ENCODE measurements at regions not wholly inside any gene's neighbourhood (a gene's known extent, or its start where the extent isn't known, plus 50 kb on each side); places are given as distances from the start of the nearest gene placed in this dataset.

DNA sequence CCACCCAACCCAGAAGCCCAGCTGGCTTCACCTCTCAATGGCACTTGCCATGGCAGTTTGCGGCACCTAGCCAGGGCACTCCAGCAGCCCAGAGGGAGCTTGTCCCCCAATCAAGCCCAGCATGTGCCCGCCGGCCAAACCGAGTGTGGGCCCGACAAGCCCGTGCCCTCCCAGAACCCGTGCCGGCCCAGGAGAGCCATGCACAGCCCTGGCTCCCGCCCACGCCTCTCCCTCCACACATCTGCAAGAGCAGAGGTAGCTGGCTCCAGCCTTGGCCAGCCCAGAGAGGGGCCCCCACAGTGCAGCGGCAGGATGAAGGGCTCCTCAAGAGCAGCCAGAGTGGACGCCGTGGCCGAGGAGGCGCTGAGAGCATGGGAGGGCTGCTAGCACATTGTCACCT is 2278.0 kb upstream of the PCDH20 start:
- intact Hi-C loops (cut with micrococcal nuclease; ENCODE audit: unreplicated experiment), result no loop called here
- H3K9me3 ChIP-seq (replicated peaks; ENCODE audit: control insufficient read depth, insufficient read depth, low read length), result no peaks in the 10 kb centered on the region
- BruUV-seq (replicated peaks), result no TSS peak
- no peaks in the 10 kb centered on the region for H3K79me2 ChIP-seq (ENCODE audit: control insufficient read depth, insufficient read depth, low read length)
- ChIA-PET POLR2A (no interaction called here), CTCF (no interaction called here), SMC1A (ENCODE audit: uncharacterized antibody, unreplicated experiment) (no interaction called here), RAD21 (ENCODE audit: unreplicated experiment) (no interaction called here)
- no peak for TF ChIP-seq MTA3 (IDR thresholded peaks at IDR 0.05; ENCODE audit: borderline replicate concordance, low read length)
- no peak for TF ChIP-seq FOXK2 (IDR thresholded peaks at IDR 0.05)
- TF ChIP-seq ETV6 (conservative IDR thresholded peaks at IDR 0.05 in 1 of 2, IDR thresholded peaks at IDR 0.05 in 1 of 2; ENCODE audit: borderline replicate concordance in 1 of 2, low read depth in 1 of 2), result no peak
- H3K4me3 ChIP-seq, result no peak overlapping the region
- H3K4me2 ChIP-seq (ENCODE audit: control insufficient read depth, insufficient read depth), result no peak overlapping the region
- H3K36me3 ChIP-seq (ENCODE audit: control insufficient read depth in 2 of 2, insufficient read depth in 2 of 2, low read length in 1 of 2), result no peaks in the 10 kb centered on the region
- no peaks in the 10 kb centered on the region for H3K27me3 ChIP-seq (replicated peaks in 1 of 2; ENCODE audit: control insufficient read depth in 2 of 2, insufficient read depth in 2 of 2, low read length in 1 of 2)
- no peaks in the 10 kb centered on the region for H3K4me1 ChIP-seq (ENCODE audit: control insufficient read depth, insufficient read depth, low read length)
- no peak for ATAC-seq
- H2AFZ ChIP-seq (ENCODE audit: control insufficient read depth, low read depth, low read length), result no peak overlapping the region
- in situ Hi-C loops (cut with MboI), result no loop called here
- no peak overlapping the region for H3K9ac ChIP-seq (ENCODE audit: control insufficient read depth, insufficient read depth, low read length)
- H3K27ac ChIP-seq (ENCODE audit: control insufficient read depth, insufficient read depth), result no peak overlapping the region
- WGBS (ENCODE audit: insufficient coverage, insufficient replicate concordance, low lambda C conversion rate, missing lambda C conversion rate), result 45% methylated on average over 12 of the region's 15 CpGs
- no peak for DNase-seq (ENCODE audit: low read depth, low spot score)
- no peaks in the 10 kb centered on the region for H4K20me1 ChIP-seq (ENCODE audit: control insufficient read depth, insufficient read depth)
- FAIRE-seq, result no peak

DNA sequence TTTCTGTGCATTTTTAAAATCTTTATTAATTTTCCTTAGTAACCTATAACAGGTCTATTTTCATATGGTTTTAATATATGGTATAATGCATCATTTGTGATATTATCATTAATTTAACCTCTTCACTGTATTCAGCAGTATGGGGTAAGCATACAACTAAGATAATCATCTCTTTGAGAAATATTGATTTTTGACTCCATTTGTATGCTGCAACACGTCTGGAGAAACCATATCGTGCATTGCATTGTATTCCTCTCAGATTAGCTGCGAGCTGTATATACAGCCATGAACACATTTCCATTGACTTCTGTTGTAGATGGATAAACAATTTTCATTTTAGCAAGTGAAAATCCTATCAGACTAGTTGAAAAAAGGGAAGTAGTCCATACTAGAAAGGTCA is 2275.8 kb upstream of the PCDH20 start:
- BruUV-seq (replicated peaks), result no TSS peak
- no peak for FAIRE-seq
- TF ChIP-seq, protein P1, sequence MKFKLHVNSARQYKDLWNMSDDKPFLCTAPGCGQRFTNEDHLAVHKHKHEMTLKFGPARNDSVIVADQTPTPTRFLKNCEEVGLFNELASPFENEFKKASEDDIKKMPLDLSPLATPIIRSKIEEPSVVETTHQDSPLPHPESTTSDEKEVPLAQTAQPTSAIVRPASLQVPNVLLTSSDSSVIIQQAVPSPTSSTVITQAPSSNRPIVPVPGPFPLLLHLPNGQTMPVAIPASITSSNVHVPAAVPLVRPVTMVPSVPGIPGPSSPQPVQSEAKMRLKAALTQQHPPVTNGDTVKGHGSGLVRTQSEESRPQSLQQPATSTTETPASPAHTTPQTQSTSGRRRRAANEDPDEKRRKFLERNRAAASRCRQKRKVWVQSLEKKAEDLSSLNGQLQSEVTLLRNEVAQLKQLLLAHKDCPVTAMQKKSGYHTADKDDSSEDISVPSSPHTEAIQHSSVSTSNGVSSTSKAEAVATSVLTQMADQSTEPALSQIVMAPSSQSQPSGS (IDR thresholded peaks at IDR 0.05; ENCODE audit: low read length), result no peak
- no peak for TF ChIP-seq NR2C1 (IDR thresholded peaks at IDR 0.05)
- no peak for TF ChIP-seq RAD51 (IDR thresholded peaks at IDR 0.05)
- TF ChIP-seq SREBF2 (IDR thresholded peaks at IDR 0.05; ENCODE audit: low read length), result no peak
- no peak for TF ChIP-seq RAD21 (IDR thresholded peaks at IDR 0.05; ENCODE audit: insufficient read depth, low read depth, low read length)
- no peak for TF ChIP-seq MTA2 (IDR thresholded peaks at IDR 0.05; ENCODE audit: low read depth)
- no peak for TF ChIP-seq RB1 (IDR thresholded peaks at IDR 0.05; ENCODE audit: borderline replicate concordance)
- ChIA-PET POLR2A (no interaction called here), CTCF (no interaction called here), RAD21 (ENCODE audit: unreplicated experiment) (no interaction called here), SMC1A (ENCODE audit: uncharacterized antibody, unreplicated experiment) (no interaction called here)
- 0% methylated on average over 3 of the region's 3 CpGs for WGBS (ENCODE audit: insufficient coverage, insufficient replicate concordance, low lambda C conversion rate, missing lambda C conversion rate)
- no peak for DNase-seq (ENCODE audit: low read depth, low spot score)
- Histone ChIP-seq H4K20me1 (ENCODE audit: control insufficient read depth, insufficient read depth) (no peaks in the 10 kb centered on the region), H3K27me3 (replicated peaks in 1 of 2; ENCODE audit: control insufficient read depth in 2 of 2, insufficient read depth in 2 of 2, low read length in 1 of 2) (no peaks in the 10 kb centered on the region), H3K9me3 (replicated peaks; ENCODE audit: control insufficient read depth, insufficient read depth, low read length) (no peaks in the 10 kb centered on the region), H3K4me3 (no peak overlapping the region), H3K4me2 (ENCODE audit: control insufficient read depth, insufficient read depth) (no peak overlapping the region), H2AFZ (ENCODE audit: control insufficient read depth, low read depth, low read length) (no peak overlapping the region), H3K9ac (ENCODE audit: control insufficient read depth, insufficient read depth, low read length) (no peak overlapping the region), H3K36me3 (ENCODE audit: control insufficient read depth in 2 of 2, insufficient read depth in 2 of 2, low read length in 1 of 2) (no peaks in the 10 kb centered on the region), H3K79me2 (ENCODE audit: control insufficient read depth, insufficient read depth, low read length) (no peaks in the 10 kb centered on the region), H3K27ac (ENCODE audit: control insufficient read depth, insufficient read depth) (no peak overlapping the region), H3K4me1 (ENCODE audit: control insufficient read depth, insufficient read depth, low read length) (no peaks in the 10 kb centered on the region)
- in situ Hi-C loops (cut with MboI), result no loop called here
- intact Hi-C loops (cut with micrococcal nuclease; ENCODE audit: unreplicated experiment), result no loop called here
- ATAC-seq, result no peak
